22Rv1 (cell line): ENCODE measurements at regions not wholly inside any gene's neighbourhood (a gene's known extent, or its start where the extent isn't known, plus 50 kb on each side); places are given as distances from the start of the nearest gene placed in this dataset.
"Not testable (repeated sequence)": the region's sequence is repeated elsewhere in the genome, so short reads cannot be mapped to it uniquely, and the experiment has no call there.

Experiments used
- H3K27ac ChIP-seq: fragments of 450-650 bp; 2 replicates; pipeline ENCODE4 v1.5.1; 2017
- CTCF ChIP-seq: fragments of 450-650 bp; IDR thresholded peaks from 2 replicates; pipeline ENCODE4 v1.5.1; 2017; ENCODE audit warnings: mild to moderate bottlenecking
- ZFX ChIP-seq: fragments of 450-650 bp; IDR thresholded peaks from 2 replicates; pipeline ENCODE4 v1.6.1; 2017; ENCODE audit warnings: antibody characterized with exemption, borderline replicate concordance

- no peak for TF ChIP-seq CTCF
- H3K27ac ChIP-seq, result no peak overlapping the region
These were observed 648.0 kb downstream of the CCDC85A start for GRCh38 chr2:56831780-56832179.

GRCh38 chr2:56834686-56835085 lies 650.9 kb downstream of the CCDC85A start:
- TF ChIP-seq CTCF, result no peak
- TF ChIP-seq ZFX, result no peak

GRCh38 chr2:56840009-56840408 lies 656.2 kb downstream of the CCDC85A start:
- not testable (repeated sequence) for H3K27ac ChIP-seq

More at GRCh38 chr2:56834686-56835085, 650.9 kb downstream of the CCDC85A start:
- no peak overlapping the region for H3K27ac ChIP-seq

GRCh38 chr2:56860991-56861390 lies 677.2 kb downstream of the CCDC85A start:
- H3K27ac ChIP-seq, result no peak overlapping the region
- no peak for TF ChIP-seq CTCF
- TF ChIP-seq ZFX, result no peak

GRCh38 chr2:56871644-56872043 lies 687.9 kb downstream of the CCDC85A start:
- no peak for TF ChIP-seq ZFX
- no peak for TF ChIP-seq CTCF
- no peak overlapping the region for H3K27ac ChIP-seq

- TF ChIP-seq CTCF, result no peak
- no peak for TF ChIP-seq ZFX
- H3K27ac ChIP-seq, result no peak overlapping the region
These were observed 690.9 kb downstream of the CCDC85A start for GRCh38 chr2:56874717-56875116.

GRCh38 chr2:56889738-56890137 lies 705.9 kb downstream of the CCDC85A start:
- no peak for TF ChIP-seq CTCF
- no peak for TF ChIP-seq ZFX
- no peak overlapping the region for H3K27ac ChIP-seq

GRCh38 chr2:56892382-56892781 lies 708.6 kb downstream of the CCDC85A start:
- no peak overlapping the region for H3K27ac ChIP-seq

More at GRCh38 chr2:56892382-56892781, 708.6 kb downstream of the CCDC85A start:
- TF ChIP-seq CTCF (no peak), ZFX (no peak)
